Activated gamma-delta T cell treated with Interleukin-2 at 50 U/mL for 16 hours (primary cell): ENCODE measurements at regions not wholly inside any gene's neighbourhood (a gene's known extent, or its start where the extent isn't known, plus 50 kb on each side); places are given as distances from the start of the nearest gene placed in this dataset.

Source experiments
- DNase-seq: peaks from one replicate; pipeline ENCODE4 v3.0.0-alpha.2; 2020

DNA sequence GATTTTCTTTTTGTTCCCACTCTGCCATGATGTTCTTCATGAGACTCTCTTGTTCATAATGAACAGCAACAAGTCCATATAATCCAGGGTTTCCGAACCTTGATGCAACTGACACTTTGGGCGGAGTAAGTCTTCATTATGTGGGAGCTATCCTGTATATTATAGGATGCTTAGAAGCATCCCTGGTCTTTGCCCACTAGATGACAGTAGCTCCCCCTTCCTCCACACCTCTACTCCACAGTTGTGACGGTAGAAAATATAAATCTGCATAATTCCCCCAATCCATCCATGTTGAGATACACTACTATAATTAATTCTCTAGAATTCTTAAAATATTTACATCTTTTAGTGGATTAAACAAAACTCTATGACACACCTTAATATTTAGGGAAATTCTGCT, 482.2 kb upstream of the CELF4 start:
- no peak for DNase-seq

DNA sequence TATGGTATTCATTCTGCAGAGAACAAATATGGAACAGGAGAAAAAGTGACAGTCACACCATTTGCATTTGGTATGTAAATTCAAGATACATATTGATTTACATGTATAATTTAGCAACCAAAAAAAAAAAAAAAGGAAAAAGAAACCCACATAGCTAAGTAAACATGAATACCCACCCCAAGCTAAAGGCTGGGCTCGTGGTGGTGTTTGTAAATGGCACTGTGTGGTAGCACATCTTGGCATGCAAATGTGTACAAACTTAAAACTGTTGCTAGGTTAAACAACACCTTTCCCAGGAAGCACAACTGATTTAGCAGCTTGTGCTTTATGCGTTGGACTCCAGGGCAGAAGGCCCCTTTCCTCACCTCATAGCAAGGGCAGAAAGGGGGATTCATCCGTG, 481.1 kb upstream of the CELF4 start:
- no peak for DNase-seq

DNA sequence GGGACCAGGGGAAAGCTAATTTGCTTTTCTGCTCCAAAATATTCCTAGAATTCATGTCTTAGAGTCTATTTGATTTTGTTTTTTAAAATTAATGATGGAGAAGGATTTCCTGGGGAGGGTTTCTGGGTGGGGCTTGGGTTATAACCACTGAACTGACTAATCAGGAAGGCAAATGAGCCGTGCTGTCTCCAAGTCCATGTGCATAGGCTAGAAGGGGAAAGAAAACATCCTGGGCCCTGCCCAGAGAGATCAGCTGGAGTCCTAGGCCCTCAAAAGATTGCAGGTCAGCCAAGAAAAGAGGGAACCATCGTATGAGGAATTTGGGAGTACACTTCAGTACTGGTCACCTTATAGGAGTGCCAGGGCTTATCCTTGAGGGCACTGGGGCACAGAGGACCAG, 480.2 kb upstream of the CELF4 start:
- no peak for DNase-seq

DNA sequence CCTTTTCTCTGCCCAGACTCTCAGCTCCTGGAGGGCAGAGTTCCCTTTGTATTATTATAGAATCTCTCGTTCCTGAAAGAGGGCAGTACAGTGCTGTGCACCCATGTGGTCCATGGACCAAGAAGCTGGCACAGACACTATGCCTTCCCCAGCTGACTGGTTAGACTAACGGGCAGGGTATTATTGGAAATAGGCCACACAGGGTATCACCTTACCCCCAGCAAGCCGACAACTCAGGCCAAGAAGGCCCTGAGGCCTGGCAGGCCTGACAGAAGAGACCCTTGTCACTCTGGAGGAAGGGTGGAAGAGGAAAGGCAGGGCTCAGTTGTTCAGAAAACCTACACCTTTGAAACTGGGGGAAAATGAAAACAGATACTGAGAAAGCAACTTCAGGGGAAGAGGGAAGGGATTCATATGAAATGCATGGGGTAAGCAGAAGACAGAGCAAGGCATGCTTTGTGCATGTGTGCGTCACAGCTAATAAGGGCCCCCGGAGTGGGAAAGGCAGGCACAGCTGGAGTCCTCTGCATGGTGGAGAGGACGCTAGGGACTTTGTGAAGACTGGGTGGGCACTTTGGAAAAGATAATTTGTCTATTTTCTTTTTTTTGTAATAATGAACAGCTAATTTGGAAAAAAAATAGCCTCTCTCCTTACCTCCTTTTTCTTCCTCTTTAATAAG, 476.8 kb upstream of the CELF4 start:
- DNase-seq, result no peak

DNA sequence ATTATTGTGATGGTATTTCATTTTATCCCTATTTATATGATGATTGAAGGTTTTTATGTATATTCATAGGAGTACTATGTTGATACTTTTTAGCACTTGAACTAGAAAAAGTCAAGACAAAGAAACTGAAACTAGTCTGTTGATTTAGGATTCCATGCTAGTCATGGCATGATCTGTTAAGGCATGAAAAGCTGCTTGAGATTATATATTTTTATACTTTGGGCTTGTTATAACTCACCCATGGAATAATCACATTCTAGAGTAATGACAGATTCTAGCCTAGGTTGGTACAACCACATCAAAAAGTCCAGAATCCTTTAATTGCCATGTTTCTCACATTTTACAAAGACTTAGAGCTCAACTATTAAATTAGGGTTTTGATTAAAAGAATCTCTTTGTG, 472.6 kb upstream of the CELF4 start:
- no peak for DNase-seq

DNA sequence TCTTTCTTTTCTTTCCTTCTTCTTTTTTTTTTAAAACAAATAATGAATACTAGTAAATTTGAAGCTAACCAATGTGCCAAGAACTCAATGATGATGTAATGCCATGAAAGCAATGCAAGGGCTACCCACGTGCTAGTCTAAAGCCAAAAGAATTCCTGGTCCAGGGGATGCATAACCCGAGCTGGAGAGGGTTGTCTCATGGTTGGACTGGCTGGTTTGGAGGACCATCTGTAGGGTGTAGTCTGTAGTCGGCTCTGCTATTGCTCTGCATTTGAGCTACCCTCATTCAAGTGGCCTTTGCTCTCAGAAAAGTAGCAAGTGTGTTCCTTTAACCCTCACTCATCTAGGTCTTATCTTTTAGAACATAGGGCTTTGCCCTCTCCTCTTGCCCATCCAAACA, 469.6 kb upstream of the CELF4 start:
- no peak for DNase-seq

DNA sequence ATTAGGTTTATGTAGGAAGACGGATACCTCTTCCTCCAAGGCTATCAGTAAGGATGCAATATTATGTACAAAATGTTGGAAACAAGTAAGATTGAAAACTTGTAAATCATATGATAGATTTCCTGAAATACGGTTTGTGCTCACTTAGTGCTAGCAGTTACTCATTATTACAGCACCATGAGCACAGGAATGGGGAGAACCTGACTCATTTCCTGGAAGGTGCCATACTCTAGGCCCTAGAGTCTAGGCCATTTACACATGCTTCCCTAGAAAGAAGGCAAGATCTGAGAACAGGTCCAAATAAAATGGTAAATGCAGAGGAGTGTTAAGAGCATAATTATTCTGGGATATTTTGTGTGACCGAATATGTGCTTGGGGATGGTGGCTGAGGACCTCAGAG, 467.7 kb upstream of the CELF4 start:
- no peak for DNase-seq

DNA sequence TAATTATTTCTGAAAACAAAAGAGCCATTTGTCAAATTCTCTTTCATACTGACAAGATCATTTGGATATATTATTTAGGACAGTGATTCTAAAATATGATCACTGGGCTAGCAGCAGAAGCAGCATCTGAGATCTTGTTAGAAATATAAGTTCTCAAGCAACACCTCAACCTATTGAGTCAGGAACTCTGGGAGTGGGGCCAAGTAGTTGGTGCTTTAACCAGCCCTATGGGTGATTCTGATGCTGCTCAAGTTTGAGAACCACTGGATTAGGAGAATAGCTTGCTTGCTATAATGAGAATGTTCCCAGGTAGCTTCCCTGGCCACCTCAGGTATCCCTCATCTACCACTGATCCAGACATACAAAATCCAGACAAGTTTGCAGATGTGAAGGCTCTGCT, 466.9 kb upstream of the CELF4 start:
- DNase-seq, result no peak

DNA sequence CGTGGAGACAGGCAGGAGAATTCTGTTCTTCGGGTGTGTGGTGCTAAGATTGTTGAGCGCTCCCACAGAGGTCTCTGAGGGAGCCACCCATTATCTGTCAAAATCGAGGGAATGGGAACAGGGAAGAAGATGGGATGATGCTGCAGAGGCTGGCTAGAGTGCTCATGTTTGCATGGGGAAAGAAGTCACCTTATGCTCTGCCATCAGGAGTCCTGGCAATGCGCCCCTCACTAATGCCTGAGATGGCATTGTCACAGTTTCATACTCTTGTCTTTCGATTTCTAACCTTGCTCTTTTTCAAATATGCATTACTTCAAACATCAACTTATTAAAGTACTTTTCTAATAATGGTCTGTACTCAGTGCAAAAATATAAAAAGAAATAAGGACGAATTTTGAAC, 463.3 kb upstream of the CELF4 start:
- DNase-seq, result no peak

DNA sequence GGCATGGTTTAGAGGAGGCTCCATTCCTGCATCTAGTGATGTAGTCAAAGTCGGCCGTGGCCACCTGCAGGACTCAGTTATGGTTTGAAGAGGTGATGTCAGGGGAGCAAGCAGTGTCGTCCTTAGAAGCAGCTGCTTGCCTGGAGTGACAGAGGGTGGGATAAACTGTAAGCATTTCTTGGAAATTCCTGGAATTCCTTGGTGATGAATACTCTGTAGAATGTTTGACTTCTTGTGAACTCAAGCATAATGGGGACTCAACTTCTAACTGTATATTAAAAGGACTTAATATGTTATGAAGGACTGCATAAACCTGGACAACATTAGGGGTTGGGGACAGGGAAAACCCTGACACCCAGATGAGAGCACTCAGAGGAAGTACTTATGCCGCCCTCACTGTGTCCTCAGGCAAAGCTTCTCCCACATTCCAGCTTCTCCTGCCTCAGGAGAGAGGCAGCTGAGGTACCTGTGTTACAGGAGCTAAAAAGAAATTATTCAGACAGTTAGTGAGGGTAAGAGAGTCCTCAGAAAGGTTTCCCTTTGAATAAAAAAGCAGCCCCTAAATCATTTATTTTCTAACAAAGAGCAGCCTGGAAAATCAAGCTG, 459.9 kb upstream of the CELF4 start:
- DNase-seq, result no peak

DNA sequence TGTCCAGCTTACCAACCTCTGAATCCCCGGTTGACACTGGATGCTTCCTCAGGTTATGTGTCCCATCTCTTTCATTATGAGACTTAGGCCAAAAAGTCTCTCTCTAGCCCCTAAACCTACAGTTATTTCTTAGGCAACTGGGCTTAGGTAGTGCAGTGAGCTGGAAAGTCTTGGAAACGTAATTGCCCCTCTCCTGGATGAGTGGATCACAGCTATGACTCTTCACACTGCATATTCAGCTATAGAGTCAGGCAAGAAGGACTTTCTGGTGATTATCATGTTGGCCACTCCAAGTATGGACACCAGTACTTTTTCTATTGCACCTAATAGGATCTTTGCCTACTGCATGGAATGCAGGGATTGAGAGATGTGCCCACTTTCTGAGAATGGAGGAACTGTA, 458.3 kb upstream of the CELF4 start:
- DNase-seq, result no peak

DNA sequence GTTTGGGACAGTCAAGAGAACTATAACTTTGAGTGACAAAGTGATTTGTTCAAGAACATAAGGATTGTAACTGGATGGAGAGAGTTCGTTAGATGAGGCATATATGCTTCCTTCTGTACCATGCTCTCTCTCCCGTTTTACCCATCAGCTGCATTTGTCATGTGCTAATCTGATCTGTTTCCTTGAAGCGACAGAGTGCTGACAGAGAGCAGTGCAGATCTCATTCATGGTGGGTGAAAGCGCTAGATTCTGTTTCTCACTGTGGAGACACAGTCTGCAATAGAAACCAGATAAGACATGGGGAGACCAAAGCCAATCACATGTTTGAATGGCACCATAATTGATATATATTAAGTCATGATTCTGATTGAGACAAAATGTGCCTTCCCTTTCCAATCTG, 456.6 kb upstream of the CELF4 start:
- no peak for DNase-seq

DNA sequence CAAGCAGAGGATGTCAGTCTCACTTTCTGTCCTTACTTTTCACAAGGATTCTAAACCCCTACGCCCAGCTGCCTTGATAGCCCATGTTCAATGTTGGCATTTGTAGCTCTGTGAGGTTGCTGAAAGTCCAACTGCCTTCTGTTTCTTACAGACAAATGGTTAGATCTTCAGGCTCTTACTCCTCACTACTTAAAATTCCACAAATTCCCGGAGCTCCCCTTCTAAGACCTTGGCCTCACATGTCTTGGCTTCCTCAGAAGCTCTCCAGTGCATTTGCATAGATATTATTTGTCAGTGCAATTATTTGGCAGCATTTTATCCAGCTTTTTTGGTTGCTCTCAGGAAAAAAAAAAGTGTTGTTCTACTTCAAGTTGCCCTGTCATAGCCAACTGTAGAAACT, 453.7 kb upstream of the CELF4 start:
- DNase-seq, result no peak

DNA sequence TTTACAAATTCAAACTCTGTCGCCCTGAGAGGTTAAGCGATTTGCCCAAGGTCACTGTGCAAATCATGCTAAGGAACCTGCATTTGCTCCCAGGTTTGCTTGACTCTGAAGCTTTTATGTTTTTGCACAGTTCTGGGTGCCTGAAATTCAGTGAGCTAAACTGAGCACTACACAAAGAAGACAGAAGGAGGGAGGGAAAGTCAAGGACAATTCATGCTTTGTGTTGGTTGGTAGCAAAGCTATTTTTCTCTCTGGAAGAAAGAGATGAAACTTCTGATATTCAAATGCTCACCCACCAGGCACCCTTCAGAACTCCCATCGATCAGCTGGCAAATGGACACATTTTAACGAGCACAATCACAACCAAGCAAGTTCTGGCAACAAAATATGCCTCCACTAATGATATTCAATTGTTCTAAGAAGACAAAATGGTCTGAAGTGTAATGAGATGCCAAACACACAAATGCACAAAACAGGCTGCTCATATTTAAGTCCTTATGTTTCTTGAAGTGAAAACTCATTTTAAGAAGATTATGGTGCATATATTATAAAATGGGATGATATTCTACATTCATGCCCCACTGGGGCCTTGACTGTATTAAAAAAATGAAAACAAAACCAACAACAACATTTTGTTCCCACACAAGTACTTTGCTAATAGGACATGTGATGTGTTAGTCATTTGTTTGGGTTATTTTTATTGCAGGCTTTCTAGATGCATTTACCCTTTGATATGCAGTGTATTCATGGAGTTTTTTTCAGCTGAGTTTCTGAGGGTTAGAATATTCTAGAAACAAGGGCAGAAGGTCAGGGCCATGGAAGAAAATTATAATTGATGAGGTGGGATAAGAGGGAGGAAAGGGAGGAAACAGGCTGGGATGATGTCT, 445.6 kb upstream of the CELF4 start:
- no peak for DNase-seq

DNA sequence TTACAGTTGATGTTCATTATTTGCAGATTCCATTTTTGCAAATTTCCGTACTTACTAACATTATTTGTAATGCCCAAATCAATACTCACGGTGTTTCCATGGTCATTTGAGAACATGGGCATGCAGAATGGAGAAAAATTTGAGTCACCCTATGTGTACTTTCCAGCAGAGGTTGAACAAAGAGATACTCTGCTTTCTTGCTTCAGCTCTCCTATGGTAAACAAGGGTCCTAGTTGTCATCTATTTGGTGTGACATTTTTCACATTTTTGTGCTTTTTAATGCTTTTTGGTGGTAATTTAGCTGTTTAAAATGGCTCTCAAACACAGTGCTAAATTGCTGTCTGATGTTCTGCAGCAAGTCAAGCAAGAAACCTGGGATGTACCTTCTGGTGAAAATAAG, 444.4 kb upstream of the CELF4 start:
- no peak for DNase-seq

DNA sequence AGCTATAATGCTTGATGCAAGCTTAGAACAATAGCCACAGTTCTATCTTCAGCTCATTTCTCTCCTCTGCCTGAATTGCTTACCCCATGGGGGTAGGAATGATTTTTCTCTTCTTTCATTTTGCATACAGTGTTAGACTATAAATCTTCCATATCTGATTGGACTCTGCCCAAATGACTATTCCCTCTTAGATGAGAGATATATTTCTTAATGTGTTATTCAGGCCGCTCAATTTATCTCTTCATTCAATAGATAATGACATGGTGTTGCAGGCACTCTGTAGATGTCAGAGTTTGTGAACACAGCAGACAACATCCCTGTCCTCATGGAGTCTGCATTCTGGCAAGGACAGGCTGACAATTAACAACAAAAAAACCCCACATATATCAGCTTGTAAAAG, 443.7 kb upstream of the CELF4 start:
- no peak for DNase-seq

DNA sequence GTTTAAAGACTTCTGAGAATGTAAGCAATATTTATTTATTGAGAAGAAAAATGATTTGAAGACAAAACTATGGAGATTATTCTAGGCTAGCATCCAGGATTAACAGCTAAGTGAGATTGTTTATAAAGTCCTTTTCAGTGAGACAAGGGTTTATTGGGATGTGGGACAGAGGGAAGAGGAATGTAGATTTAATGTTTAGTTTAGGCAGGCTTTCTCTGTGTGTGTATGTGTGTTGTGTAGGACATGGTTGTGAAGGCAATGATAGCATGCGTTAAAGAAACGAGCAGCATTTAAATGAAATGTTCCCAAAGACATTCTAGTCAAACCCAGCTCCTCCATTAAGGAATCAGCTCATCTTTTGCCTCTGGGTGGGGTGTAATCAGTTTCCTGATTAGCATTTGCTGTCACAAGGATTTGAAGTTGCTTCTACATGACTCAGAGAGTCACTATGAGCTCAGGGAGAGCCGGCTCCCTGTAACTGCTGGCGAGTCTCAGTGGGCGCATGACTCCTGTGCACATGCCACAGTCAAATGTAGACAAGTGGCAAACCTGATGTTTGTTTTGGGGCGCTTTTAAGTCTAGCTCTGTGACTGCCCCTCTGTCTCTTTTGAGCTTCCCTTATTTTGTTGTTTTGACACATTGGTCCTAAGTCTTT, 442.2 kb upstream of the CELF4 start:
- no peak for DNase-seq

DNA sequence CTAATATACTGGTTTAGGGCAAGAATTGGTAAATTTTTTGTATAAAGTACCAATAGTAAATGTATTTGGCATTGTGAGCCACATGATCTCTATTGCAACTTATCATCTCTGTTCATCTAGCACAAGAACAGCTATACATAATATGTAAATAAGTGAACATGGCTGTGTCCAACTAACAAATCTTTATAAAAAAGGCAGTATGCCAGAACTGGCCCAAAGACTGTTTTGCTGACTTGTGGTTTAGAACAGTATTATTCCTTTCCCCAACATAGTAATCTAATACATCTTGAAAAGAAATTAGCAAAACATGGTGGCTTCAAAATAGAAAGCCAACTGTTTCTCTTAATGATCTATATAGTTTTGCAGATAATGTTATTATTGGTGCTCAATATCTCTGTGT, 441.4 kb upstream of the CELF4 start:
- DNase-seq, result no peak

DNA sequence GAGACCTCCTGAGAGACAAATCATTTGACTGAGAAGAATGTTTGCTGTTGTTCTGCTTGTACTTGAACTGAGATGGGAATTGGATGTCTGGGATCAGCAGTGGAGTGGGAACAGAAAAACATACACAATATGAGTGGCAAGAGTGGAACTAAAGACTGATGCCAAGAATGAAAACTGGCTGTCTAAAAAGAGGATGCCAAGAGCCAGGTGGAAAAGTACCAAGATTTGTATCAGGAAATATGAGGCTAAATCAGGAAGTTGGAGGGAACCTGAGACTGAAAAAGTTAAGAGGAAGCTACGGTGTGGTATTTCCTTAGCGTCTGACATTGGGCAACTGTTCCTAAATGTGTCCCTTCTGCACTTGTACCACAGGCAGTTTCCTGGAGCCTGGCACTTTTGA, 440.9 kb upstream of the CELF4 start:
- no peak for DNase-seq

DNA sequence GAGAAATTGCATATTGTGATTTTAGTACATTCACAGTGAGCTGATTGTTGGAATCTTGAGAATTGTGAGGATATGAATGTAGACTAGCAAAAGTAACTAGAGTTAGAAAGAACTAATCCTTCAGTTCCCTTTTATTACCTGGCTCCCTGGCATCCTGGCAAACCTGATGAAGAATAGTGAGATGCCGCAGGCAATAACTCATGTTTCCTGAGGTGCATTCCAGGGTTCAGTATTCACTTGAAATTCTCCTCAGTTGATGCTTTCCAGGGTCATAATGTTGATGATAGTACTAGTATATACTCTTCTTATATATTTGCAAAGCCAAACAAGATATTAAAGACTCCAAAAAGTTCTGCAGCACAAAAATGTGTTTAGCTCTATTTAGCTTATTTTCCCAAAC, 432.1 kb upstream of the CELF4 start:
- DNase-seq, result no peak

DNA sequence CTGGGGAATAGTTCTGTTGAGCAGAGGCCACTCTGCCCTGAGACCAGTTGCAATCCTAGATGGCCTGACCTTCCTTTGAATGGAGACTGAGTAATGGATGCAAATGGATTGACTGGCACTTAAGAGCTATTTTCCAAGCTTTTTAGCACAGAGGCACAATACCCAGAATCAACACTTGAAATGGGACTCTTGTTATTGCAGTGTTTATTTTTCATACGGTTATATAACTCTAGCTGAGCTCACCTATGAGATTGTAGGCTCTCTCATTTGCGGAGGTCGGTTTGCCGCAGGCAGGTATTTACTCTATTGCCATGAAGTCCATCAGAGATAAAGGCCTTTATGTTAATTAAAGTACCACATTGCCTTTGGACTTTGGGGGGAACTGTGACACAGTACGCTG, 422.3 kb upstream of the CELF4 start:
- DNase-seq, result no peak

DNA sequence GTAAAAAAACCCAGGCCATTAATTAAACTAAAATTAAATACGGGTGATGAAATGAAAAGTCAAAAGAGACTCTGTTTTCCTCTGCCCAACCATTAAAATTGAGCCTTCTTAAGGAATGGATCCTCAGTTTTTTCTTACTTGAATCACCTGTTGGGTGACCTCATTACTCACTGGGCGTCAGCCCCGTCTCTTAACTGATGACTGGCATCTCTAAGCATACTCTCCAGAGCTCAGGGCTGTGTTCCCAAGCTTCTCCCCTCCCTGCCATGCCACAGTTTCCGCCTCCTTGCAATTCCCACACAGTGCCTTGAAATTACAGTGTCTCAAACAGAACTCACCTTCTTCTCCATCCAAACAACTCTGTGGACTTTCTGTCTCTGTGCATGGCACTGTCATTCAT, 421.1 kb upstream of the CELF4 start:
- no peak for DNase-seq

DNA sequence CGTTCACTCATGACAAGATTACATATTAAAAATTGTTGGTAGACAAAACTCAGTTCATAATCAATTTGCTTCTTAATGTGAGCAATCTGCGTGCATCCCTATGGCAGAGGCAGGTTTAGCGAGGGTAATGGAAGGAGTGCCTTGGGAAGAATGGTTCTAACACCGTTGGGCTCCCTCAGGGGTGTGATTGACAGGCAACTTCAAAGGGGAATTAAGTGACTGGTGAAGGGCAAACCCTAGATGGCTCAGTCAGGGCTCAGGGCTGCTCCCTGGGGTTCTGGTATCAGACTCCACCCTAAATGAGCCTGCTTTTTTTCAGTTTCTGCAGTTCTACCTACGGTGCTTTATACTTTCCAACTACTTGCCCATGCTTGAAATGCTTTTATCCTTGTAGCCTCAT, 419.5 kb upstream of the CELF4 start:
- no peak for DNase-seq

DNA sequence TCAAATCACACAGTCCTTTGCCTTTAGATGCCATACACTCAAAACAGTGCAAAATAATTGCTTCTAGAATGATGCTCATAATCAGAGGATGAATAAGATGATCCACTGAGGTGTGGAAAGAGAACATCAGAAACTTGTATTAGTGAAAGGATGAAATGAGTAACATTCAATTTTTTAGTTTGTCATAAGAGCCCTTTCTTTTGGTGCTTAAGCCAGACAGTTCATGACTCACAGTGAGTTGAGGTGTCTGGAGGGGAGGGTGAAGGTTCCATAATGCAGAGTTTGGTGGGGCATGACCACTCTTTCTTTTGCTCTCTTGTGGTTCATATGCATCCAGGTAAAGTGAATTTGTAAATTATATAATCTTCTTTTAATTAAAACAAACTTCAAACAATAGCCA, 415.0 kb upstream of the CELF4 start:
- no peak for DNase-seq
